SK-N-SH (cell line): ENCODE measurements at regions not wholly inside any gene's neighbourhood (a gene's known extent, or its start where the extent isn't known, plus 50 kb on each side); places are given as distances from the start of the nearest gene placed in this dataset.
"Not testable (repeated sequence)": the region's sequence is repeated elsewhere in the genome, so short reads cannot be mapped to it uniquely, and the experiment has no call there.

Experiments used
- CTCF ChIA-PET: fragments of 300-600, 350-600 bp; formaldehyde crosslinking; extraction: SDS; loops from one replicate; lab custom pipeline; 2021; lab: Yijun Ruan, JAX
- POLR2A ChIA-PET: fragments of 350-600 bp; sonication (Branson Sonifier 250); formaldehyde crosslinking; extraction: SDS; loops from one replicate; lab custom pipeline; 2020; ENCODE audit warnings: antibody characterized with exemption, inconsistent platforms; lab: Yijun Ruan, JAX
- DNase-seq: peaks from one replicate; pipeline ENCODE4 v3.0.0; 2012
- H2AFZ ChIP-seq: fragments of 200-600 bp; sonication (generic); 2 replicates; pipeline ENCODE4 v1.8.1; 2016; ENCODE audit warnings: antibody characterized with exemption, mild to moderate bottlenecking, low read depth
- H3F3A ChIP-seq: fragments of 200-600 bp; sonication (generic); replicated peaks from 2 replicates; pipeline ENCODE3; 2016; ENCODE audit warnings: antibody characterized with exemption, mild to moderate bottlenecking; ENCODE audit not compliant: insufficient read depth
- H3K27ac ChIP-seq, 2 experiments: fragments of 200-500 bp in 1 of 2; fragments of 200-600 bp in 1 of 2; sonication (Bioruptor generic) in 1 of 2; sonication (generic), shearing (Covaris generic) in 1 of 2; 2 replicates each; pipeline versions ENCODE4 v1.5.1 to v1.6.1; 2014 to 2016; ENCODE audit warnings: low read depth in 2 of 2, inconsistent platforms in 1 of 2, low read length in 1 of 2, mild to moderate bottlenecking in 1 of 2, mixed read lengths in 1 of 2
- H3K27me3 ChIP-seq: fragments of 200-600 bp; sonication (generic), shearing (Covaris generic); 2 replicates; pipeline ENCODE4 v1.6.1; 2016; ENCODE audit warnings: mixed run types; ENCODE audit not compliant: insufficient read depth
- H3K36me3 ChIP-seq, 2 experiments: fragments of 200-500 bp in 1 of 2; fragments of 200-600 bp in 1 of 2; sonication (Bioruptor generic) in 1 of 2; sonication (generic) in 1 of 2; replicated peaks in 1 of 2; 2 replicates each; pipeline versions ENCODE3 to v1.5.1; 2014 to 2016; ENCODE audit warnings: low read length in 1 of 2, mild to moderate bottlenecking in 1 of 2; ENCODE audit not compliant: insufficient read depth in 2 of 2, control insufficient read depth in 1 of 2
- H3K4me1 ChIP-seq, 2 experiments: fragments of 200-500 bp in 1 of 2; fragments of 200-600 bp in 1 of 2; sonication (Bioruptor generic) in 1 of 2; sonication (generic), shearing (Covaris generic) in 1 of 2; 2 replicates each; pipeline versions ENCODE4 v1.5.1 to v1.6.1; 2014 to 2016; ENCODE audit warnings: low read depth in 1 of 2, low read length in 1 of 2, mixed run types in 1 of 2; ENCODE audit not compliant: insufficient read depth in 2 of 2, control insufficient read depth in 1 of 2
- H3K4me2 ChIP-seq: fragments of 200-600 bp; sonication (generic), shearing (Covaris generic); 2 replicates; pipeline ENCODE4 v1.6.1; 2017; ENCODE audit warnings: mixed run types
- H3K4me3 ChIP-seq, 2 experiments: fragments of 200-500 bp in 1 of 2; fragments of 200-600 bp in 1 of 2; sonication (Bioruptor generic) in 1 of 2; sonication (generic), shearing (Covaris generic) in 1 of 2; 2 replicates each; pipeline versions ENCODE4 v1.5.1 to v1.8.1; 2014 to 2016; ENCODE audit warnings: low read depth in 2 of 2, inconsistent platforms in 1 of 2, low read length in 1 of 2, mild to moderate bottlenecking in 1 of 2, mixed read lengths in 1 of 2, moderate library complexity in 1 of 2
- H3K79me2 ChIP-seq: fragments of 200-600 bp; sonication (generic); 2 replicates; pipeline ENCODE4 v1.8.1; 2017; ENCODE audit warnings: mild to moderate bottlenecking; ENCODE audit not compliant: insufficient read depth
- H3K9ac ChIP-seq: fragments of 200-600 bp; sonication (generic); 2 replicates; pipeline ENCODE4 v1.6.1; 2017; ENCODE audit warnings: mixed run types
- H3K9me2 ChIP-seq: fragments of 200-600 bp; sonication (generic); 2 replicates; pipeline ENCODE4 v1.6.1; 2017; ENCODE audit warnings: mixed run types
- H3K9me3 ChIP-seq: fragments of 200-600 bp; sonication (generic); 2 replicates; pipeline ENCODE4 v1.6.1; 2017; ENCODE audit warnings: mixed run types, mild to moderate bottlenecking, moderate library complexity
- H4K20me1 ChIP-seq: fragments of 200-600 bp; sonication (generic); 2 replicates; pipeline ENCODE4 v1.6.1; 2017; ENCODE audit warnings: mild to moderate bottlenecking, mixed run types; ENCODE audit not compliant: insufficient read depth
- ELF1 ChIP-seq: IDR thresholded peaks from 2 replicates; pipeline ENCODE4 v1.4.0; 2012
- FOSL2 ChIP-seq: IDR thresholded peaks from 2 replicates; pipeline ENCODE4 v1.4.0; 2012; ENCODE audit warnings: low read depth, mild to moderate bottlenecking, moderate library complexity, borderline replicate concordance
- FOXJ3 ChIP-seq: sonication (generic); formaldehyde crosslinking; IDR thresholded peaks from 2 replicates; pipeline ENCODE4 v1.5.1; 2020; ENCODE audit warnings: mild to moderate bottlenecking, missing genetic modification reagents
- GABPA ChIP-seq: IDR thresholded peaks from 2 replicates; pipeline ENCODE4 v1.4.0; 2012; ENCODE audit warnings: low read depth, mild to moderate bottlenecking
- NRF1 ChIP-seq: IDR thresholded peaks from 2 replicates; pipeline ENCODE4 v1.6.1; 2012; ENCODE audit warnings: low read depth, mild to moderate bottlenecking, low read length
- RAD21 ChIP-seq: IDR thresholded peaks from 2 replicates; pipeline ENCODE4 v1.6.1; 2012; ENCODE audit warnings: mild to moderate bottlenecking, low read length
- TEAD4 ChIP-seq: IDR thresholded peaks from 2 replicates; pipeline ENCODE4 v1.4.0; 2012; ENCODE audit warnings: mild to moderate bottlenecking, borderline replicate concordance; ENCODE audit not compliant: insufficient read depth
- WGBS: methylation state at CpG from one replicate; pipeline ENCODE4 v1.1.6; 2017; ENCODE audit warnings: low lambda C conversion rate; 5-methylcytosine and 5-hydroxymethylcytosine counted together
- TF ChIP-seq, protein P1 (sequence below): IDR thresholded peaks from 2 replicates; pipeline ENCODE4; 2012
- TF ChIP-seq, protein P2 (sequence below): IDR thresholded peaks from 2 replicates; pipeline ENCODE4 v1.4.0; 2012; ENCODE audit warnings: low read depth, borderline replicate concordance
- TF ChIP-seq, protein P3 (sequence below): fragments of 150-350 bp; IDR thresholded peaks from 2 replicates; pipeline ENCODE4 v1.6.1; 2016; ENCODE audit warnings: mild to moderate bottlenecking, low read depth, low read length

DNA sequence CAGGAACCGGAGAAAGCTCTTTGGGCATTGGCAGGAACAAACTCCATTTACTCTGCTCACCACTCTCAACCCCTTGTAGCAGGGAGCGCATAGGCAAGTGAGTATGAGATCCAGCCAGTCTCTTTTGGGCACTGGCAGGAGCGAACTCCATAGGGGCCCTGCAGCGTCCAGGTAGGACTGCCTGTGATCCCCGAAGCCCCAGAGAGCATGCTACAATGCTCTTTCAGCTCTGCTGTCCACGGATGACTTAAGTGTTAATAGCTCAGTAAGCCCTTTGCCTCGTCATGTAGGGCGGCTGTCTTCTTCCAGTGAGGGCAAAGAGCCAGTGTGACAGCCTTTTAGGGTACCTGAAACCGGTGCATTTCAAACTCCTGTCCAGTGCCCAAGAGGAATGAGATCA is 1525.6 kb upstream of the RAG2 start:
- no peaks in the 10 kb centered on the region for H3K9me3 ChIP-seq
- WGBS, result 43% methylated on average over 9 of the region's 9 CpGs
- H3F3A ChIP-seq, result no peaks in the 10 kb centered on the region
- no peaks in the 10 kb centered on the region for H3K36me3 ChIP-seq
- TF ChIP-seq GABPA (no peak), FOSL2 (no peak), RAD21 (no peak), FOXJ3 (no peak), NRF1 (no peak), TEAD4 (no peak), ELF1 (no peak)
- TF ChIP-seq, protein P1, sequence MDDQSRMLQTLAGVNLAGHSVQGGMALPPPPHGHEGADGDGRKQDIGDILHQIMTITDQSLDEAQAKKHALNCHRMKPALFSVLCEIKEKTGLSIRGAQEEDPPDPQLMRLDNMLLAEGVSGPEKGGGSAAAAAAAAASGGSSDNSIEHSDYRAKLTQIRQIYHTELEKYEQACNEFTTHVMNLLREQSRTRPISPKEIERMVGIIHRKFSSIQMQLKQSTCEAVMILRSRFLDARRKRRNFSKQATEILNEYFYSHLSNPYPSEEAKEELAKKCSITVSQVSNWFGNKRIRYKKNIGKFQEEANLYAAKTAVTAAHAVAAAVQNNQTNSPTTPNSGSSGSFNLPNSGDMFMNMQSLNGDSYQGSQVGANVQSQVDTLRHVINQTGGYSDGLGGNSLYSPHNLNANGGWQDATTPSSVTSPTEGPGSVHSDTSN, result no peak
- TF ChIP-seq, protein P2, sequence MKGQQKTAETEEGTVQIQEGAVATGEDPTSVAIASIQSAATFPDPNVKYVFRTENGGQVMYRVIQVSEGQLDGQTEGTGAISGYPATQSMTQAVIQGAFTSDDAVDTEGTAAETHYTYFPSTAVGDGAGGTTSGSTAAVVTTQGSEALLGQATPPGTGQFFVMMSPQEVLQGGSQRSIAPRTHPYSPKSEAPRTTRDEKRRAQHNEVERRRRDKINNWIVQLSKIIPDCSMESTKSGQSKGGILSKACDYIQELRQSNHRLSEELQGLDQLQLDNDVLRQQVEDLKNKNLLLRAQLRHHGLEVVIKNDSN, result no peak
- TF ChIP-seq, protein P3, sequence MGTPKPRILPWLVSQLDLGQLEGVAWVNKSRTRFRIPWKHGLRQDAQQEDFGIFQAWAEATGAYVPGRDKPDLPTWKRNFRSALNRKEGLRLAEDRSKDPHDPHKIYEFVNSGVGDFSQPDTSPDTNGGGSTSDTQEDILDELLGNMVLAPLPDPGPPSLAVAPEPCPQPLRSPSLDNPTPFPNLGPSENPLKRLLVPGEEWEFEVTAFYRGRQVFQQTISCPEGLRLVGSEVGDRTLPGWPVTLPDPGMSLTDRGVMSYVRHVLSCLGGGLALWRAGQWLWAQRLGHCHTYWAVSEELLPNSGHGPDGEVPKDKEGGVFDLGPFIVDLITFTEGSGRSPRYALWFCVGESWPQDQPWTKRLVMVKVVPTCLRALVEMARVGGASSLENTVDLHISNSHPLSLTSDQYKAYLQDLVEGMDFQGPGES, result no peak
- no peak overlapping the region for H3K9ac ChIP-seq
- ChIA-PET POLR2A (no interaction called here), CTCF (no interaction called here)
- H2AFZ ChIP-seq, result no peak overlapping the region
- H3K9me2 ChIP-seq, result no peaks in the 10 kb centered on the region
- DNase-seq, result no peak
- no peak overlapping the region for H3K27ac ChIP-seq
- H3K4me1 ChIP-seq, result no peaks in the 10 kb centered on the region
- H4K20me1 ChIP-seq, result no peaks in the 10 kb centered on the region
- H3K79me2 ChIP-seq, result no peaks in the 10 kb centered on the region
- no peak overlapping the region for H3K4me3 ChIP-seq
- H3K4me2 ChIP-seq, result no peak overlapping the region
- no peaks in the 10 kb centered on the region for H3K27me3 ChIP-seq

DNA sequence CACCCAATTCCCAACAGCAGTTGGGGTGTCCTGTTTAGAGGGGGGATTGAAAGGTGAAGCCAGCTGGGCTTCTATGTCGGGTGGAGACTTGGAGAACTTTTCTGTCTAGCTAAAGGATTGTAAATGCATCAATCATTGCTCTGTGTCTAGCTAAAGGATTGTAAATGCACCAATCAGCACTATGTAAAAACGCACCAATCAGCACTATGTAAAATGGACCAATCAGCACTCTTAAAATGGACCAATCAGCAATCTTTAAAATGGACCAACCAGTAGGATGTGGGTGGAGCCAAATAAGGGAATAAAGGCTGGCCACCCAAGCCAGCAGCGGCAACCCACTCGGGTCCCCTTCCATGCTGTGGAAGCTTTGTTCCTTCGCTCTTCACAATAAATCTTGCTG is 1518.6 kb upstream of the RAG2 start:
- H2AFZ ChIP-seq, H3K4me3 ChIP-seq, H3K4me2 ChIP-seq, H3F3A ChIP-seq, H4K20me1 ChIP-seq, DNase-seq, H3K9me3 ChIP-seq, H3K4me1 ChIP-seq, H3K79me2 ChIP-seq, H3K27ac ChIP-seq, H3K27me3 ChIP-seq, POLR2A ChIA-PET, H3K36me3 ChIP-seq, H3K9me2 ChIP-seq, H3K9ac ChIP-seq: not testable (repeated sequence)
- WGBS, result 55% methylated on average over 5 of the region's 5 CpGs
- CTCF ChIA-PET, result interaction anchor here (1.3 kb wide), 1 partner anchor 14 kb away, joined by 3 read pairs; no protein-coding TSS in a partner anchor

DNA sequence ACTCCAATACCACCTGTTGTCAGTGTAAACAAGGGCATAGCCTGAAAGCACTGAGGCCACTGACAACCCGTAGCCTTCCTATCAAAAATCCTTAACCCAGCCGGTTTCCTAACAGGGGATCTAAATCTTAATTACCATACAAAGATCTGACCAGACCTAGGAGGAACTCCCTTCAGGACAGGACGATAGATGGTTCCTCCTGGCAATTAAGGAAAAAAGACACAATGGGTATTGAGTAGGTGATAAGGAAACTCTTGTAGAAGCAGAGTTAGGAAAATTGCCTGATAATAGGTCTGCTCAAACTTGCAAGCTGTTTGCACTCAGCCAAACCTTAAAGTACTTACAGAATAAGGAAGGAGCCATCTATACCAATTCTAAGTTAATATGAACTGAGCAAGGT is 1517.3 kb upstream of the RAG2 start:
- CTCF ChIA-PET, H3K4me1 ChIP-seq, H3K4me3 ChIP-seq, H3K27me3 ChIP-seq, H3K79me2 ChIP-seq, H4K20me1 ChIP-seq, H2AFZ ChIP-seq, H3K9me2 ChIP-seq, H3K36me3 ChIP-seq, H3K27ac ChIP-seq, DNase-seq, H3K4me2 ChIP-seq, H3K9ac ChIP-seq, H3K9me3 ChIP-seq, POLR2A ChIA-PET, H3F3A ChIP-seq: not testable (repeated sequence)
- WGBS, result 18% methylated on average over 3 of the region's 3 CpGs
